NAMALWA (cell line): ENCODE measurements at regions not wholly inside any gene's neighbourhood (a gene's known extent, or its start where the extent isn't known, plus 50 kb on each side); places are given as distances from the start of the nearest gene placed in this dataset.

Experiments used
- DNase-seq: peaks from one replicate; pipeline ENCODE4 v3.0.0-alpha.2; 2015; ENCODE audit warnings: low spot score

GRCh38 chr1:214933375-214933774 lies 149.2 kb upstream of the KCNK2 start:
- DNase-seq = no peak

- DNase-seq = no peak
Observed at GRCh38 chr1:214934045-214934444, 148.5 kb upstream of the KCNK2 start.

GRCh38 chr1:214935258-214935657 lies 147.3 kb upstream of the KCNK2 start:
- no peak for DNase-seq

- no peak for DNase-seq
Observed at GRCh38 chr1:214939180-214939579, 143.4 kb upstream of the KCNK2 start.

- DNase-seq = no peak
Observed at GRCh38 chr1:214941061-214941460, 141.5 kb upstream of the KCNK2 start.

GRCh38 chr1:214943054-214943453 lies 139.5 kb upstream of the KCNK2 start:
- no peak for DNase-seq

- no peak for DNase-seq
Observed at GRCh38 chr1:214946615-214947014, 135.9 kb upstream of the KCNK2 start.

- no peak for DNase-seq
Observed at GRCh38 chr1:214952648-214953047, 129.9 kb upstream of the KCNK2 start.

GRCh38 chr1:214953901-214954616 lies 128.5 kb upstream of the KCNK2 start:
- DNase-seq = no peak

GRCh38 chr1:214954617-214954949 lies 128.0 kb upstream of the KCNK2 start:
- no peak for DNase-seq

GRCh38 chr1:214957330-214958137 lies 125.0 kb upstream of the KCNK2 start:
- no peak for DNase-seq

- DNase-seq = no peak
Observed at GRCh38 chr1:214958486-214958885, 124.1 kb upstream of the KCNK2 start.

- no peak for DNase-seq
Observed at GRCh38 chr1:214966346-214966745, 116.2 kb upstream of the KCNK2 start.

- DNase-seq = no peak
Observed at GRCh38 chr1:214967865-214968575, 114.5 kb upstream of the KCNK2 start.

GRCh38 chr1:214970016-214970415 lies 112.5 kb upstream of the KCNK2 start:
- DNase-seq = no peak

- DNase-seq = no peak
Observed at GRCh38 chr1:214971071-214971470, 111.5 kb upstream of the KCNK2 start.

- DNase-seq = no peak
Observed at GRCh38 chr1:214974002-214974401, 108.5 kb upstream of the KCNK2 start.

GRCh38 chr1:214976665-214977064 lies 105.9 kb upstream of the KCNK2 start:
- no peak for DNase-seq

GRCh38 chr1:214977110-214977509 lies 105.4 kb upstream of the KCNK2 start:
- no peak for DNase-seq

- no peak for DNase-seq
Observed at GRCh38 chr1:214977700-214978374, 104.7 kb upstream of the KCNK2 start.

GRCh38 chr1:214979191-214979590 lies 103.3 kb upstream of the KCNK2 start:
- DNase-seq = no peak

GRCh38 chr1:214980921-214981320 lies 101.6 kb upstream of the KCNK2 start:
- no peak for DNase-seq
